Stimulated activated CD4-positive, alpha-beta T cell treated with anti-CD3 and anti-CD28 coated beads, Interleukin-2, amount 100 ng/mL, for 4 hours (primary cell): ENCODE measurements at regions not wholly inside any gene's neighbourhood (a gene's known extent, or its start where the extent isn't known, plus 50 kb on each side); places are given as distances from the start of the nearest gene placed in this dataset.
"Not testable (repeated sequence)": the region's sequence is repeated elsewhere in the genome, so short reads cannot be mapped to it uniquely, and the experiment has no call there.

Experiments used
- DNase-seq: peaks from one replicate; pipeline ENCODE4 v3.0.0-alpha.2; 2020; ENCODE audit warnings: low read depth

DNA sequence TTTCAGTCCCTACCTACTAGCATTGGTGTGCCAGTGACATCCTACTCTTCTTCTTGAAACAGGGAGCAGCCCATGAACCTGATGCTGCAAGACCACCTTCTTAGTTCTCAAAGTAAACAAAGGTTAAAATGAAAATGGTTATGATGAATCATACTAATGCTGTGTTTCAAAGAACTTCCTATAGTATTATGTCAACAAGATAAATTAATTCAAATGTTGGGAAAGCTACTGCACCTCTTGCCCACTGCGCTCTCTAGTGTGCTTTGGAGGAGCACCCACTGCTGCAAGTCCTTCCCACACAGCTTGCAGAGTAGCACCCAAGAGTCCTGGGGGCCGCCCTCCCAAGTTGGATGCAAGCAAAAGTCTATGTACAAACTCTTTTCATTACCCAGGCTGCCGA lies 81.1 kb downstream of the CD200R1L start:
- no peak for DNase-seq

DNA sequence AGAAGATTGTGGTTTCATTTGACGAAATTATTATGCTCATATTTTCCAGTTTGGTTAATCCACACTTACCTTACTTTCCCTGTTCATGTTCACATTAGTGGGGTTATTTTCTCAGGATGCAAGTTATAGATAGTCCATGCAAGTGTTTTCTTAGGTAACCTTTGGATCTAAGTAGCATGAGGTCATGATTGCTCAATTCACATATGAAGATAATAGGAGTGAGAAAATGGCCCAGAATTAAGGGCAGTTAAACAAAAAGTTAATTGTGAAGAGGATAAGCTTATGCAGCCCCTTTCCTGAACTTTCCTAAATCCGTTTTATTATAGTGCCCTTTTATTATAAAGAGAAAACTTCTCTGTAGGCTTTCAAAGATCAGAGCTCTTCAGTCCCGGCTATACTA lies 83.4 kb downstream of the CD200R1L start:
- DNase-seq = no peak

DNA sequence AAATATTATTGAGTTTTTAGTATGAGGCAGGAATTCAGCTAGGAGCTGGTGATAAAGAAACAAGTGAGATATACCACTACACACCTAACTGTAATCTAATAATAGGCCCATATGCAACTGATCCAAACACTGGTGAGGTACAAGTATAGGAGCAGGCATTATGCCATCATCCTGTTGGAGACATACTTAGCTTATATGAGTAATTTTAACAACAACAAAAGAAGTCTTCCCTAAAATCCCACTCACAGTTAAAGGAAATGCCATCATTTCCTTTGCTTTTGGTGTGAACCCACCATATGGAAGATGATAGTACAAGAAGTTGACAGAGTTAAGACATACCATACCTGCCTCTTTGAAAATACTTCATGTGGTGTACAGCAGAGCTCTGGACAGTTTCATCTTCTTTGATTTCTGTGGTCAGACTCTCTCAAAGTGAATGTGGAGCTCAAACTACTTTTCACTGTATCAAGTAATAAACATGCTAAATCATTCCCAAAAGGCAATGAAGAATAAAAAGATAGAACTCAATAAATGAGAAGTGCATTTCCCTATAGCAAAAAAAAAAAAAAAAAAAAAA lies 85.5 kb downstream of the CD200R1L start:
- DNase-seq = no peak

DNA sequence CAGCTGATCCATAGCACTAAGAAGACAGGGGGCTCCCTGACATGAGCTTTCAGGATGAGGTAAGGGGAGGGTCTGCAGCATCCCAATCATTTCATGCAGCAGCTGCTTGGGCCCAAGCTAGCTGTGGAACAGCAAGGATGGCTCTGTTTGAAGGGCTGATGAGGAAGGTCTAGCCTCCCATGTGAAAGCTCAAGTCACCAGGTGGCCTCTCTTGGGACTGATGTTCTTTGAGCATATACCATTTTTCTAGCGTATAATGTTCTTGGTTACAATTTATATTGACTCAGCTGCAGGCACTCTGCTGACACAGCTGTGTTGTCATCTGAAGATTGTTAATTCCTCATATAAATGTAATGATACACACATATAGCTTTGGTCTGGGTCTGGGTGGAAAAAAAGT lies 87.0 kb downstream of the CD200R1L start:
- DNase-seq = no peak

DNA sequence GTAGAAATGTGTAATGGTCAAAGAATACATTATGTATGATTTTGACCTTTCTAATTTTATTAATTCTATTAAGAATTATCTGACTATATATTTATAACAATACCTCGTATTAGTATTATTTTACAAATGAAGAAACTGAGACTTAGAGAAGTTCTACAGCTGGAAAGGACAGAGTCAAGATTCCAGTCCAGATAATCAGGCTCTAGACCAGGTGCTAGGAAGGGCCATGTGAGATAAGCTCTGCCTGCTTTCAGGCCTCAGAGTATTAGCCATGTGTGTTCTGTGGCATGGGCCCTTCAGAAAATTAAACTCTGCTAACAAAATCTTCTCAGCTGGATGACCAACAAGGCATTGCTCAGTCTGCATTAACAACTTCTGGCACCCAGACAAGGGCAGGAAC lies 87.5 kb downstream of the CD200R1L start:
- DNase-seq = no peak

DNA sequence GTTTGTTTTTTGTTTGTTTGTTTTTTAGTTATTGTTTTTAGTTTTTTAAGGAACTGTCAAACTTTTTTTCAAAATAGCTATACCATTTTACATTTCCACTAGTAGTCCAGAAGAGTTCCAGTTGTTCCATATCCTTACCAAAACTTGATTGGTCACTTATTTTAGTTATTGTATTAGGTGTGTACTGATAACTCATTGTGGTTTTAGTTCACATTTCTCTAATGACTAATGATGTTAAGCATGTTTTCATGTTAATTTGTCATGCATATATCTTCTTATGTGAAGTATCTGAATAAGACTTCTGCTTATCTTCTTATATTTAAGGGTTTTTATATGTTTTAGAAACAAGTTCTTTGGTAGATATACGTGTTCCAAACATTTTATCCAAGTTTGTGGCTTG lies 89.5 kb downstream of the CD200R1L start:
- DNase-seq = no peak

DNA sequence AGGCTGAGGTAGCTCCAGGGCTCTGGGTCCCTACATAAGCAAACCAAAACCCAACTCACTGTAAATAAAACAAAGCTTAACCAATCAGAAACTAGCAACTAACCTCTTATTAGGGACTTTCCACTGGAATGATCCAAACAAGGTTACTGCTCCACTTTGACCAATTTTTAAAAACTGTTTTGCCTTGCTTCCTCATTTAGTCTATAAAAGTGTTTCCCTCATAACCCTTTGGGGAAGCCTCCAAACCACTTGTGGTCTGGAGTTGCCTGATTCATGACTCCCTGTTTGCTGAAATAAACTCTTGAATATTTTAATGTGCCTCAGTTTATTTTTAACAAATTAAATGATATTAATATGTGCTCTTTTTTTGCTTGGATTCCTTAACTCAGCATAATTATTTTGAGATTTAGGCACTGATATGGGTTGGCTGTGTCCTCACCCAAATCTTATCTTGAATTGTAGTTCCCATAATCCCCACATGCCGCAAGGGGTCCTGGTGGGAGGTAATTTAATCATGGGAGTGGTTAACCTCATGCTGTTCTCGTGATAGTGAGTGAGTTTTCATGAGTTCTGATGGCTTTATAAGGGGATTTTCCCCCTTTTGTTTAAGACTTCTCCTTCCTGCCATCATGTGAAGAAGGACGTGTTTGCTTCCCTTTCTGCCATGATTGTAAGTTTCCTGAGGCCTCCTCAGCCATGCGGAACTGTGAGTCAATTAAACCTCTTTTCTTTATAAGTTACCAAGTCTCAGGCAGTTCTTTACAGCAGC lies 90.6 kb downstream of the CD200R1L start:
- no peak for DNase-seq

DNA sequence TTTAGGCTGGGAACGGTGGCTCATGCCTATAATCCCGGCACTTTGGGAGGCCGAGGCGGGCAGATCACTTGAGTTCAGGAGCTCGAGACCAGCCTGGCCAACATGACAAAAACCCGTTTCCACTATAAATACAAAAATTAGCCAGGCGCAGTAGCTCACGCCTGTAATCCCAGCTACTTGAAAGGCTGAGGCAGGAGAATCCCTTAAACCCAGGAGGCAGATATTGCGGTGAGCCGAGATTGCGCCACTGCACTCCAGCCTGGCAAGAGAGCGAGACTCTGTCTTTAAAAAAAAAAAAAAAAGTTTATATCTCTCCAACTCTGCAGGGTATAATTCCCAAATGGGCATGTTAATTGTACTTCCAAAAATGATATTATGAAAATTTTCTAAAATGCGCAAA lies 91.6 kb downstream of the CD200R1L start:
- not testable (repeated sequence) for DNase-seq

DNA sequence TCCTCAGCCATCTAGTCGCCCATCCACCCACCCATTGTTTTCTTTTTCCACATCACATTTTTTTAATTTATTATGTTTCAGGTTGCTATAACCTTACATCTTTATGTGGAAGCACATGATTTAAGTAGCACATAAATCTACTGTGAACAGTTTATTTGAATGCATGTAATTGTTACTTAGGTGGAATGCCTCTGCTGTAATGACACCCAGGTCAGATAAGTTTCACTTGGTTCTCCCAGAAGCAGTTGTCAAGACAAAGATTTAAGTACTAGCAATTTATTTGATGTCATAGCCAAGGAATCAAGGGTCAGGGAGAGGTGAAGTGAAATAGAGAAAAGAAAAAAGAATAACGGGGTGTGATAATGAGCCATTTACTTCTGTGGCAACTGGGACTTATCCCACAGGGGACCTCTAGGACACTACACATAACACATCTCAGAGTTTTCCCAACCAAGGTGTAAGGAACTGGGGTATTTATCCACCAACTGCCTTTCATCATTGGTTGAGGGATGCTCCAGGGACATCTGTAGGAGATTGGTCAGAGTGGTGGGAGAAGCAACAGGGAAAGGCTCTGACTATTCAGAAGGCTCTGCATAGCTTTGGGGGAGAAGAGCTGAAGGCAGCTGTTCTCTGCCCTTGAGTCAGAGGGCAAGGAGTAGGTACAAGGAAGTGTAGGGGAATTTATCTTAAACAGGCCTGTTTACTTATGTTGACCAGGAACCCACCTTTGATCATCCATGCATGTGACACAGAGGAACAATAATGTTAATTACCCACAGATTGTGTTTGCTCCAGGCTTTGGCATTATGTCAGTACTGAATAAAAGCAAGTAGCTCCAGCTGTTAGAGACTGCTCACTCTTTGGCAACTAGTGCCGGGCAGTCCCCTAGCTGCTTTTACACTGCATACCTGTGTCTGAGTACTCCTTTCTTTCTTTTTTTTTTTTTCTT lies 94.8 kb downstream of the CD200R1L start:
- no peak for DNase-seq

DNA sequence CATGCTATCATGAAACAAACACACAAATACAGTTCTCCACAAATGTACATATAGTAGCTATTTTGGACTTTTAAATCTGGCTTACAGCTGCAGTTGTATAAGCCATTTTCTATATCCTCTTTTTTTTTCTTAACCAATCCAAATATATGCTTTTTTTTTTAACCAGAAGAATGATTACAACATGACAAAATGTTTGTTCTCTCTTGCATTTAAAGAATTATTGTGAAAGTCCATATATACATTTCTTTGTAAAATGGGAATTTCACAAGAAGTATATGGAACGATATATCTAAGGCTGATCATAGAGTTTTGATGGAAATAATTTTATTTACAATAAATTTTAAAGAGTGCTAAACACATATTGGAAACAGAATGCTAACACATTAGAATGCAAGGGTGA lies 95.6 kb downstream of the CD200R1L start:
- DNase-seq = no peak

DNA sequence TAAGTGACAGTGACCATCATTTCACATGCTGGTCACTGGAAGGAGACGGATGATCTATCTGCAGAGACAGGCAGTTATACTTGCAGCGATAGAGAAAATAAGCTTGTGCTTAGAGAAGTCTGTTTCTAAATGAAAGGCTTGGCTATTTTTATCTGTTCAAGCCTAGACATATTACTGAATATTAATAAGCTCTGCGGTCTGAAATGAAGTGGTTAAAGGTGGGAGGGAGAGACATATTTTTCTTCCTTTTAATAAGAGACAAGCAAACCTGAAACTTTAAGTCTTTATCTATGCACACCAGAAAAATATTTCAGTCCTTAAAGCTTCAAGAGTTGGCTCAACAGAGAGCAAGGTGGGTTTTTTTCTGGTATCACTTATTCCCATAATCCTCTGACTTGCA lies 99.0 kb downstream of the CD200R1L start:
- DNase-seq = no peak

DNA sequence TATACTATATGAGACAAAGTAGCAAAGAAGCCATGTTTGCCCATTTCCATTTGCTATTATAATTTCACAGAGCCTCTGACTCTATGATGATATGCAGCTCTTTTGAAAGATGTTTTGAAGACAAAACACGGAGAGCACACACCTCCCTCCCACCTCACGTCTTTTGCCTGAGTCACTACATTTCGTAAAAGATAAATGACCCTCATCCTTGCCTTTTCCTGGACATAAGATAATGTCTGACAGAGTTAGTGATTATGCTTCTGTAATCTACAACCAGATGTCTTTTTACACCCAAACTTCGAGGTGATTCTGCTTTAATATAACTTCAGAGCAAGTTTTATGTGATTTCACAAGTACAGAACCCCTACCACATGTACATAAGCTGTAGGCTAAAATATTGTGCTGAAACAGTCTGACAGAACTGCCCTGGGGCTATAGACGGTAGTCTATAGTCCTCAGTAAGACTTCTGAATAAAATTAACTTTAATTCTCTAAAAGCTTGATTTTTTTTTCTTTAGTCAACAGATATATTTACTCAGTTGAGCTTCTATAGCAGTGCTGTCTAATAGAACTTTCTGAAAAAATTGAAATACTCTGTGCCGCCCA lies 99.9 kb downstream of the CD200R1L start:
- DNase-seq = no peak

DNA sequence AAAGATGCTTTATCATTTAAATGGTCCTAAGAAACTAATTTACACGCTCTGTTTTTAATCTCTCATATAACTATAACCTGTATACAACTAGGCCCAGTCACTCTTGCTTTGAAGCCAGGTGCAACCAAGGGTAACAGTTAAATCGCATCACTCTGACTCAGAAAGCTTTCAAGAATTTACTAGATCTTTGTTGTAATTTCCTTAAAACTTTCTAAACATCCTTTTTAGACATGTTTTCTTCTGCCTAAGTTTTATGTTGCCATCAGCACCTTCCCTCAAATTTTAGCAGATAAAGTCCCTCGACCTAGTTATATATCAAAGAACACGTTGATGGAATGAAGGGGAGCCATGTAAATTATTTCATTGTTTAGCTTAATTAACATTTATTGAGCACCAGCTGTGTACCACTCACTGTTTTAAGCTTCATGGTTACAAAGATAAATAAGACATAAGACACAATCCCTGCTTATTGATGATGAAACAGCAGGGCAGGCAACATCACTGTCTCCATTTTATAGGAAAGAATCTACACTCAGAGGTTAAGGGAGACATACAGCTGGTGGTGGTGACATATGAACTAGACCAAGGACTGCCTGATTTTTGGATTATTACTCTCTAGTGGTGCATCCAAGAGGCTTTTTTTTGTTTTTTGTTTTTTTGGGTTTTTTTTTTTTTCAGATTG lies 101.0 kb downstream of the CD200R1L start:
- no peak for DNase-seq

DNA sequence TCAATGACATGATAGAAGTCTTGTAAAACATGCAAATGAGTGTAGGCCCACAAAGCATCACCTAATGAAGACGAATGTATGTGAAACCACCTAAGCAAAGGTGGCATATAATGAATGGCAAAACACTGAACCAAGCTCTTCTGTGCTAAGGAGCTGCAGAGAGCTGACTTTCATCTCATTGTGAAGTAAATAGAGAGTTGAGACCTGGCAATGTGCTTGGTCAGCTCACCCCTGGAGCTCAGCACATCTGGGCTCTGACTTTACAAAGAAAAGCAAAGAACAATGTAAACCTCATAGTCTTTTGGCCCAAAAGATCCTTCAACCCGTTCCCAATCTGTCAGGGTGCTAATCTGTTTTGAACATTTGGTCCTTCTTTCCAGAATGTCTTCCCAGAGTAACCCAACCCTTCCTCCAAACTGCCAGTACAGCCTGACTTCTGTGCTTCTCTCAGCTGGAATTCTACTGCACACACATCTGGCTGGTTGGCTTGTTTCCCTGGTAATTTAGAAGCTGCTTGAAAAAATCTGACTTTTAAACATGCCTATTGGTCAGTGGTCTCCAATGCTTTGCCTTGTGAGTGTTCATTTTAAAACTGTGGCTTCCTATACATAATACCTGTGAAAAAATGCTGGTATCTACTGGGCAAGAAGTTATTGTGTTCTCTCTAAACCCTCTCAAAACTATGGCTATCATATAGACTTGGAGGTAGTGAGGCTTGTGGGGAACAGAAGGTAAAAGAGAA lies 101.7 kb downstream of the CD200R1L start:
- no peak for DNase-seq

DNA sequence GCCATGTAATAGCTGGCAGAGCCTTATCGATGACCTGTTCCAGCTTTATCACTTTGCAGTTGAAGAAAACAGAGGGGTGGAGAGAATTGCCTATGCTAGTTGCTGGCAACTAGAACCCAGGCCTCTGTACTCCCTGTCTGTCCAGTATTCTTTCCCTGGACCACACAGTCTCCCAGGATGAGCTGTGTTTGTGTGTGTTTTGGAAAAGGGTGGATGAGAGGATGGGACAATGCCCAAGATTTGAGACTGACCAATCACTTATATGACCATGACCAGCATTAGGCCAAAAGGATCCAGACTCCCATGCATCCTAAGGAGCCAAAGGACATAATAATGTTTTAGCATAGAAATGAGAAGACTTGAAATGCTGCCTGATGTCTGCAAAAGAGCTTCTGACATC lies 102.6 kb downstream of the CD200R1L start:
- no peak for DNase-seq

DNA sequence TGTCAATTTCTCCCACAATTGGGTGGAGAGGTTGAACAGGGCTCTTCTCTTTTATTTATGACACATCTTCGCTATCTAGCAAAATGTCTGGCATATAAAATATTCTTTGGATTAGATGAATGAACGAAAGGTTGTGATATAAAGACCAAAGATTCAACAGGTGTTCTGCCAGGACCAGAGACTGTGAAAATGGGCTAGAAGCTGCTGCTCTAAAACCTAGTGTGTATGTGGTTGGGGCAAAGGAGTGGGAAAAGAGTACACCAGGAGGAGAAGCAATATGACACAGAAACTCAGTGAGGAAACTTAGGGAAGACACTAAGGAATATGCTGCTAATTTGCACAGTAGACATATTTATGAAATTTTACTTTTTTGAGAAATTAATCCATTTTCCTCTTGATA lies 102.0 kb upstream of the CCDC80 start:
- DNase-seq = no peak

DNA sequence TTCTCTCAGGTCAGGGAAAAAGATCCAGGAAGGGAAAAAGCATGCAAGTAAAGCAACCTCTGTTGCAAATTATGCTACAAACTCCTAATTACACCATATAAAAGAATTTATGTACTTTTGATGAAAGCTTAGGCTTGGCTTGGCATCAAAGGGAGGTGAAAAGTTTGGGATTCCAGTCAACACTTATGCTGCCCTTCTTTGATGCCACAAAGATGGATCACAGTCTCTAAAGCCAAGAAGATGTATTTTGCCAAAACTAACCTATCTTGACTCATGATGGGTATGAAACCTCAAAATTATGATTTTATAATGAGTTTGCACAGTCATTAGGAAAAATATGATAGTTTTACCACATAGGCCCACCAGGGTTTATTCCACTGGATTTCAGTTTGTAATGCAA lies 101.0 kb upstream of the CCDC80 start:
- no peak for DNase-seq

DNA sequence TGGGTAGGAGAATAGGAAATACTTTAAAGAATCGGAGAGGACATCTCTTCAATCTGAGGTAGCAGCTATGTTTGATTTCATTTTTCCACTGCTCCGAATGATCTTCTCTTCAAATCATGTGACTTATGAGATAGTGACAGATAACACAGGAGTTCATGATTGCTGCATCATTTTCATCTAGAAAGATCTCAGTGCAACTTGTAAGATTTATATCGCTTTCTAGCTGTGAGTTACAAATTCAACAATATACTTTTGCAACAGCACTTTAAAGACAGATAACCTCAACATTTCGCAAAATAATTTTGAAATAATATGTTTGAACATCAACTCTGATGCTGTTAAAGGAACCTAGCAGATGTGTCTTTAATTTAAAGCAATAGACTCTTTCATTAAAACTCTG lies 99.9 kb upstream of the CCDC80 start:
- DNase-seq = no peak

DNA sequence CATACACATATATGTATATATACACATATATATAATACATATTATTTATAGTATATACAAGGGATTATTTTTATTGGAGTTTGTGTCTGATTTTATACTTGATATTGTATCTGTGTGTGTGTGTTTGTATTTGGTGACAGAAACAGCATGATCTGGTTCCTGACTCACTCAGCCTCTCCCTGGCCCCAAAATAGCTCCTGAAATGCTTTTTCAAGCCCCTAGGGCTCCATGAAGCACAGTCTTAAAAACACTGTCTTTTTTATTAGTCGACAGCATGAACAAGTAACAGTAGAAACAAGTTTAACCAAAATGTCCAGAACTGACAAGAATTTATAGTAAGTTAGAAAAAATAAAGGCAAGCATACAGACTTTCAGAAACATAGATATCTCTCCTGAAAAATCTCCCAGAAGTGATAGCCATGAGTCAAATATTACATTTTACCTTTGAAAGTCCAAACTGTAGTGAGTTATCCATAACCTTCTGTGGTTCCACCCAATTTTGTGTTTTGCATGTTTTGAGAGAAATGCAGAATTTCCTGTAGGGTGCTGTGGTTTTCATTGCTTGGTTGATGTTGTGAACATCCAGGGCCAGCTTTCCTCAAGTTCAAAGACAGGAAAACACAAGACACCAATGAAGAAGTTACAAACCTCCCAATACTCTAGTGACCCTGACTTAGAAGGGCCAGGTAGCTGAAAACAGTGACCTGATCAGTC lies 98.5 kb upstream of the CCDC80 start:
- DNase-seq = no peak

DNA sequence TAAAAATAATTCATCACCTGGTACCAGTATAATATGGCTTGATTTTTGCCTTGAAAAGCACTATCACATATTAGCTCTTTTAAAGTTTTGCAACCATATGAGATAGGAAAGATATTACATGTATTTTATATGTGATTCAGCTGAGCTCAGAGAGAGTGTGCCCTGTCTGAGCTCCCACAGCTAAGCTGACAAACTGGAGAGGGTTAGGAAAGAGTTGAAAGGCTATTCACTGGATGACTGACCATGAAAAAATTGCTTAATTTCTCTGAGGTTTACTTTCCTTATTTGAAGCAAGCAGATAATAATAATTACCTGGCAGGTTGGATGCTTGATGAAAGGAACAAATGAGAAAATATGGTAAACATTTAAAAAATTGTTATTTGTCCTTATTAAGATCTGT lies 97.4 kb upstream of the CCDC80 start:
- DNase-seq = no peak
